H9 (cell line): ENCODE measurements at regions not wholly inside any gene's neighbourhood (a gene's known extent, or its start where the extent isn't known, plus 50 kb on each side); places are given as distances from the start of the nearest gene placed in this dataset.

ENCODE experiments used
- DNase-seq: peaks from one replicate; pipeline ENCODE4 v3.0.0-alpha.2; 2017
- H2AFZ ChIP-seq: one replicate; pipeline ENCODE4 v1.6.1; 2013; ENCODE audit warnings: mild to moderate bottlenecking, low read length, control low read depth, moderate library complexity
- H2AK5ac ChIP-seq: 2 replicates; pipeline ENCODE4 v1.6.1; 2013; ENCODE audit warnings: low read length, control low read depth, mixed read lengths; ENCODE audit not compliant: insufficient read length
- H2BK120ac ChIP-seq: one replicate; pipeline ENCODE4 v1.6.1; 2013; ENCODE audit warnings: low read depth, mild to moderate bottlenecking, low read length, control low read depth, inconsistent platforms; ENCODE audit not compliant: poor library complexity, severe bottlenecking
- H2BK12ac ChIP-seq: 2 replicates; pipeline ENCODE4 v1.6.1; 2013; ENCODE audit warnings: low read length, control low read depth, mixed read lengths, low read depth; ENCODE audit not compliant: insufficient read length
- H2BK15ac ChIP-seq: 2 replicates; pipeline ENCODE4 v1.6.1; 2013; ENCODE audit warnings: low read depth, low read length, control low read depth
- H2BK20ac ChIP-seq: one replicate; pipeline ENCODE4 v1.6.1; 2013; ENCODE audit warnings: low read depth, mild to moderate bottlenecking, low read length, control low read depth, inconsistent platforms; ENCODE audit not compliant: poor library complexity, severe bottlenecking
- H2BK5ac ChIP-seq: 2 replicates; pipeline ENCODE4 v1.6.1; 2013; ENCODE audit warnings: low read length, control low read depth, mixed read lengths; ENCODE audit not compliant: insufficient read length
- H3K14ac ChIP-seq: 2 replicates; pipeline ENCODE4 v1.6.1; 2013; ENCODE audit warnings: low read length, control low read depth; ENCODE audit not compliant: insufficient read depth
- H3K18ac ChIP-seq: 2 replicates; pipeline ENCODE4 v1.6.1; 2013; ENCODE audit warnings: low read depth, mild to moderate bottlenecking, mixed read lengths, low read length, control low read depth; ENCODE audit not compliant: insufficient read length
- H3K23ac ChIP-seq: 2 replicates; pipeline ENCODE4 v1.6.1; 2013; ENCODE audit warnings: low read length, control low read depth, mixed read lengths, low read depth; ENCODE audit not compliant: insufficient read length
- H3K23me2 ChIP-seq: 2 replicates; pipeline ENCODE4 v1.6.1; 2013; ENCODE audit warnings: low read depth, mild to moderate bottlenecking, mixed read lengths, low read length, control low read depth; ENCODE audit not compliant: insufficient read length, poor library complexity, severe bottlenecking
- H3K27ac ChIP-seq: 2 replicates; pipeline ENCODE4 v1.5.1; 2013; ENCODE audit warnings: low read length, control low read depth, mixed read lengths, low read depth; ENCODE audit not compliant: insufficient read length
- H3K27me3 ChIP-seq: 2 replicates; pipeline ENCODE4 v1.6.1; 2013; ENCODE audit warnings: low read length, control low read depth, inconsistent platforms; ENCODE audit not compliant: insufficient read depth
- H3K4ac ChIP-seq: 2 replicates; pipeline ENCODE4 v1.6.1; 2013; ENCODE audit warnings: low read depth, mild to moderate bottlenecking, control low read depth, inconsistent platforms, low read length, moderate library complexity
- H3K4me1 ChIP-seq: 2 replicates; pipeline ENCODE4 v1.6.1; 2013; ENCODE audit warnings: low read length, control low read depth, inconsistent platforms; ENCODE audit not compliant: insufficient read depth
- H3K4me2 ChIP-seq: 2 replicates; pipeline ENCODE4 v1.6.1; 2013; ENCODE audit warnings: low read length, control low read depth, mixed read lengths; ENCODE audit not compliant: insufficient read length, insufficient read depth
- H3K56ac ChIP-seq: 2 replicates; pipeline ENCODE4 v1.6.1; 2013; ENCODE audit warnings: low read depth, mild to moderate bottlenecking, mixed read lengths, low read length, control low read depth; ENCODE audit not compliant: insufficient read length
- H3K79me1 ChIP-seq: 2 replicates; pipeline ENCODE4 v1.6.1; 2013; ENCODE audit warnings: low read depth, mild to moderate bottlenecking, moderate library complexity, low read length, control low read depth, inconsistent platforms; ENCODE audit not compliant: insufficient read depth, poor library complexity, severe bottlenecking
- H3K79me2 ChIP-seq: 2 replicates; pipeline ENCODE4 v1.6.1; 2013; ENCODE audit warnings: low read length, control low read depth, inconsistent platforms; ENCODE audit not compliant: insufficient read depth
- H3K9ac ChIP-seq: 2 replicates; pipeline ENCODE4 v1.6.1; 2013; ENCODE audit warnings: low read length, control low read depth, mixed read lengths; ENCODE audit not compliant: insufficient read length; ENCODE audit errors: extremely low read depth
- H3K9me3 ChIP-seq: one replicate; pipeline ENCODE4 v1.6.1; 2013; ENCODE audit warnings: low read depth, low read length, inconsistent platforms; ENCODE audit not compliant: control insufficient read depth
- H3T11ph ChIP-seq: one replicate; pipeline ENCODE4 v1.6.1; 2013; ENCODE audit warnings: mild to moderate bottlenecking, low read length, control low read depth, inconsistent platforms
- H4K20me1 ChIP-seq: one replicate; pipeline ENCODE4 v1.6.1; 2013; ENCODE audit not compliant: control insufficient read depth, insufficient read length, insufficient read depth
- H4K5ac ChIP-seq: 2 replicates; pipeline ENCODE4 v1.6.1; 2013; ENCODE audit warnings: low read depth, mild to moderate bottlenecking, mixed read lengths, low read length, control low read depth; ENCODE audit not compliant: insufficient read length
- H4K8ac ChIP-seq: replicated peaks from 2 replicates; pipeline ENCODE4 v1.6.1; 2013; ENCODE audit warnings: low read length, control low read depth, mixed read lengths, low read depth; ENCODE audit not compliant: insufficient read length
- H4K91ac ChIP-seq: 2 replicates; pipeline ENCODE4 v1.6.1; 2013; ENCODE audit warnings: low read depth, mild to moderate bottlenecking, moderate library complexity, mixed read lengths, low read length, control low read depth; ENCODE audit not compliant: insufficient read length
- H3K27ac Mint-ChIP-seq, 3 experiments: 2 replicates in 2 of 3; 3 replicates in 1 of 3; pipeline ENCODE4 v1.8.0; 2020 to 2021; ENCODE audit warnings: mixed read lengths in 3 of 3, mild to moderate bottlenecking in 1 of 3, moderate library complexity in 1 of 3
- H3K27me3 Mint-ChIP-seq: 2 replicates; pipeline ENCODE4 v1.8.0; 2021; ENCODE audit warnings: low read depth, mild to moderate bottlenecking, moderate library complexity, mixed read lengths
- H3K36me3 Mint-ChIP-seq, 3 experiments: 2 replicates in 2 of 3; 3 replicates in 1 of 3; pipeline ENCODE4 v1.8.0; 2020 to 2021; ENCODE audit warnings: low read depth in 3 of 3, mixed read lengths in 3 of 3; ENCODE audit not compliant: insufficient read depth in 1 of 3
- H3K4me1 Mint-ChIP-seq, 2 experiments: 2 replicates each; pipeline ENCODE4 v1.8.0; 2020; ENCODE audit warnings: mixed read lengths in 2 of 2
- H3K4me3 Mint-ChIP-seq, 2 experiments: 2 replicates in 1 of 2; 3 replicates in 1 of 2; pipeline ENCODE4 v1.8.0; 2020 to 2021; ENCODE audit warnings: mild to moderate bottlenecking in 2 of 2, mixed read lengths in 2 of 2, moderate library complexity in 1 of 2
- H3K9me3 Mint-ChIP-seq, 2 experiments: 2 replicates in 1 of 2; 3 replicates in 1 of 2; pipeline ENCODE4 v1.8.0; 2020; ENCODE audit warnings: mild to moderate bottlenecking in 2 of 2, mixed read lengths in 2 of 2, moderate library complexity in 1 of 2
- WGBS: extraction: QIAGEN DNeasy Blood & Tissue Kit; methylation state at CpG from one replicate; pipeline ENCODE4 v1.1.7; 2013; ENCODE audit warnings: missing lambda C conversion rate, low lambda C conversion rate, mixed read lengths; ENCODE audit not compliant: insufficient read length; ENCODE audit errors: extremely low coverage; 5-methylcytosine and 5-hydroxymethylcytosine counted together
- TF ChIP-seq, protein P1 (sequence below): fragments of 200-600 bp; sonication (generic); conservative IDR thresholded peaks from 3 replicates; pipeline ENCODE4 v1.8.0; 2021; ENCODE audit warnings: antibody characterized with exemption, mild to moderate bottlenecking

DNA sequence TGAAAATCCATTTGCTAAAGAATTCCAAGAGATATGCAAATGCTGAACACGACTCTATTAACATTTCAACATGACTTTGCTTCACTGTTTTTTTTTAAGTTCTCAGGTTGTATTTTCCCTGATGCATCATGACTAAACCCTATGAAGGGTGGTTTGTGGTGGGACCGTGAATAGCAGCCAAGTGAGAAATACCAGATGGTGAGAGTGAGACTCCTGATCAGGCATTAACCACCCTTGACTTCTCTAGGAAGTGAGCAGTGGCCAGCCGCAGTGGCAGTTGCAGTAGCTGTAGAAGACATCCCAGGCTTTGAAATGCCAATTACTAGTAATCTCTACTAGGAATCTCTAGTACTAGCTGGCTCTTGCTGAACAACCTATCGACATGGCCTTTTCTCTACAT is 383.4 kb downstream of the FAM133A start:
- no peak overlapping the region for H3K18ac ChIP-seq
- no peak overlapping the region for H2BK12ac ChIP-seq
- no peak overlapping the region for H4K5ac ChIP-seq
- Mint-ChIP-seq H3K36me3 (peaks cover 6 to 32% (median 18%) of the 10 kb centered on the region in 3 experiments), H3K27me3 (no peaks in the 10 kb centered on the region), H3K27ac (peak overlapping the region; percentile 17 to 72 (median 49); a peak in 4 of 7 replicates), H3K4me3 (no peak overlapping the region), H3K9me3 (peaks cover 3 to 7% of the 10 kb centered on the region in 2 experiments), H3K4me1 (peaks cover 22 to 32% of the 10 kb centered on the region in 2 experiments)
- no peak overlapping the region for H3K4me2 ChIP-seq
- no peak overlapping the region for H2BK5ac ChIP-seq
- H3K9ac ChIP-seq: no peak overlapping the region
- no peak overlapping the region for H2AK5ac ChIP-seq
- H3K23me2 ChIP-seq: no peaks in the 10 kb centered on the region
- no peak overlapping the region for H2BK120ac ChIP-seq
- no peak for DNase-seq
- TF ChIP-seq, protein P1, sequence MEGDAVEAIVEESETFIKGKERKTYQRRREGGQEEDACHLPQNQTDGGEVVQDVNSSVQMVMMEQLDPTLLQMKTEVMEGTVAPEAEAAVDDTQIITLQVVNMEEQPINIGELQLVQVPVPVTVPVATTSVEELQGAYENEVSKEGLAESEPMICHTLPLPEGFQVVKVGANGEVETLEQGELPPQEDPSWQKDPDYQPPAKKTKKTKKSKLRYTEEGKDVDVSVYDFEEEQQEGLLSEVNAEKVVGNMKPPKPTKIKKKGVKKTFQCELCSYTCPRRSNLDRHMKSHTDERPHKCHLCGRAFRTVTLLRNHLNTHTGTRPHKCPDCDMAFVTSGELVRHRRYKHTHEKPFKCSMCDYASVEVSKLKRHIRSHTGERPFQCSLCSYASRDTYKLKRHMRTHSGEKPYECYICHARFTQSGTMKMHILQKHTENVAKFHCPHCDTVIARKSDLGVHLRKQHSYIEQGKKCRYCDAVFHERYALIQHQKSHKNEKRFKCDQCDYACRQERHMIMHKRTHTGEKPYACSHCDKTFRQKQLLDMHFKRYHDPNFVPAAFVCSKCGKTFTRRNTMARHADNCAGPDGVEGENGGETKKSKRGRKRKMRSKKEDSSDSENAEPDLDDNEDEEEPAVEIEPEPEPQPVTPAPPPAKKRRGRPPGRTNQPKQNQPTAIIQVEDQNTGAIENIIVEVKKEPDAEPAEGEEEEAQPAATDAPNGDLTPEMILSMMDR: no peak
- H3K27ac ChIP-seq: no peak overlapping the region
- no peaks in the 10 kb centered on the region; the same call in 1 of the 2 replicates for H3K4me1 ChIP-seq
- H3K79me1 ChIP-seq: no peaks in the 10 kb centered on the region
- H3K23ac ChIP-seq: no peak overlapping the region
- H3K4ac ChIP-seq: no peak overlapping the region
- H3K79me2 ChIP-seq: no peaks in the 10 kb centered on the region
- no peaks in the 10 kb centered on the region for H4K20me1 ChIP-seq
- no peak overlapping the region for H3K14ac ChIP-seq
- H3K27me3 ChIP-seq: no peaks in the 10 kb centered on the region
- no peak overlapping the region for H2AFZ ChIP-seq
- H2BK20ac ChIP-seq: no peak overlapping the region
- no peak overlapping the region for H2BK15ac ChIP-seq
- H3T11ph ChIP-seq: no peak overlapping the region
- H3K9me3 ChIP-seq: no peaks in the 10 kb centered on the region
- no peak overlapping the region for H4K8ac ChIP-seq
- no peak overlapping the region for H3K56ac ChIP-seq
- no peak overlapping the region for H4K91ac ChIP-seq
- no CpG with 5 or more reads among the region's 4 CpGs for WGBS
